HUES6 (cell line): ENCODE measurements at regions not wholly inside any gene's neighbourhood (a gene's known extent, or its start where the extent isn't known, plus 50 kb on each side); places are given as distances from the start of the nearest gene placed in this dataset.
A peak's percentile ranks its signal among the peaks of the same experiment; 100 is the strongest.

ENCODE experiments used
- H3K27ac ChIP-seq: 2 replicates; pipeline ENCODE4 v1.7.0; 2013; ENCODE audit warnings: low read depth, mild to moderate bottlenecking, low read length, inconsistent platforms
- H3K27me3 ChIP-seq: 2 replicates; pipeline ENCODE4 v1.6.1; 2013; ENCODE audit warnings: low read length; ENCODE audit not compliant: control insufficient read depth, insufficient read depth
- H3K36me3 ChIP-seq: 2 replicates; pipeline ENCODE4 v1.6.1; 2013; ENCODE audit warnings: low read length; ENCODE audit not compliant: control insufficient read depth, insufficient read depth
- H3K4me1 ChIP-seq: 2 replicates; pipeline ENCODE4 v1.6.1; 2013; ENCODE audit warnings: low read length; ENCODE audit not compliant: control insufficient read depth, insufficient read depth
- H3K4me3 ChIP-seq: 2 replicates; pipeline ENCODE4 v1.5.1; 2013; ENCODE audit warnings: low read depth, low read length
- H3K9ac ChIP-seq: one replicate; pipeline ENCODE4 v1.6.1; 2013; ENCODE audit warnings: mild to moderate bottlenecking, low read length
- H3K9me3 ChIP-seq: 2 replicates; pipeline ENCODE4 v1.6.1; 2013; ENCODE audit warnings: low read depth, low read length; ENCODE audit not compliant: control insufficient read depth, insufficient read depth

- Histone ChIP-seq H3K27ac (no peak overlapping the region), H3K9ac (no peak overlapping the region), H3K4me3 (no peak overlapping the region), H3K36me3 (no peaks in the 10 kb centered on the region), H3K4me1 (peaks cover 4% of the 10 kb centered on the region), H3K27me3 (no peaks in the 10 kb centered on the region), H3K9me3 (no peaks in the 10 kb centered on the region)
These were observed 136.7 kb upstream of the SATB2 start for GRCh38 chr2:199594443-199594842.

GRCh38 chr2:199591826-199592225 is 134.1 kb upstream of the SATB2 start:
- Histone ChIP-seq H3K27me3 (no peaks in the 10 kb centered on the region), H3K4me1 (peaks cover 15% of the 10 kb centered on the region), H3K36me3 (no peaks in the 10 kb centered on the region), H3K4me3 (no peak overlapping the region), H3K27ac (no peak overlapping the region), H3K9me3 (no peaks in the 10 kb centered on the region), H3K9ac (no peak overlapping the region)

- Histone ChIP-seq H3K27me3 (no peaks in the 10 kb centered on the region), H3K36me3 (no peaks in the 10 kb centered on the region), H3K4me3 (no peak overlapping the region), H3K9ac (no peak overlapping the region), H3K9me3 (no peaks in the 10 kb centered on the region), H3K27ac (no peak overlapping the region), H3K4me1 (peaks cover 17% of the 10 kb centered on the region)
These were observed 132.8 kb upstream of the SATB2 start for GRCh38 chr2:199590321-199591203.

- H3K4me3 ChIP-seq: no peak overlapping the region
- peaks cover 19% of the 10 kb centered on the region for H3K4me1 ChIP-seq
- no peaks in the 10 kb centered on the region for H3K9me3 ChIP-seq
- H3K27me3 ChIP-seq: no peaks in the 10 kb centered on the region
- H3K36me3 ChIP-seq: no peaks in the 10 kb centered on the region
- no peak overlapping the region for H3K27ac ChIP-seq
- no peak overlapping the region for H3K9ac ChIP-seq
These were observed 131.6 kb upstream of the SATB2 start for GRCh38 chr2:199589306-199589705.

- Histone ChIP-seq H3K27ac (no peak overlapping the region), H3K4me1 (peaks cover 19% of the 10 kb centered on the region), H3K4me3 (no peak overlapping the region), H3K36me3 (no peaks in the 10 kb centered on the region), H3K27me3 (no peaks in the 10 kb centered on the region), H3K9ac (no peak overlapping the region), H3K9me3 (no peaks in the 10 kb centered on the region)
These were observed 130.3 kb upstream of the SATB2 start for GRCh38 chr2:199588054-199588453.

- no peak overlapping the region for H3K9ac ChIP-seq
- no peak overlapping the region for H3K4me3 ChIP-seq
- no peaks in the 10 kb centered on the region for H3K9me3 ChIP-seq
- no peaks in the 10 kb centered on the region for H3K27me3 ChIP-seq
- H3K4me1 ChIP-seq: peaks cover 29% of the 10 kb centered on the region
- no peaks in the 10 kb centered on the region for H3K36me3 ChIP-seq
- no peak overlapping the region for H3K27ac ChIP-seq
These were observed 128.9 kb upstream of the SATB2 start for GRCh38 chr2:199586646-199587045.

GRCh38 chr2:199583676-199584075 is 125.9 kb upstream of the SATB2 start:
- no peak overlapping the region for H3K9ac ChIP-seq
- H3K9me3 ChIP-seq: no peaks in the 10 kb centered on the region
- no peaks in the 10 kb centered on the region for H3K27me3 ChIP-seq
- no peak overlapping the region for H3K27ac ChIP-seq
- no peak overlapping the region for H3K4me3 ChIP-seq
- no peaks in the 10 kb centered on the region for H3K36me3 ChIP-seq
- peaks cover 30% of the 10 kb centered on the region for H3K4me1 ChIP-seq

GRCh38 chr2:199581935-199582360 is 124.2 kb upstream of the SATB2 start:
- H3K4me3 ChIP-seq: peak overlapping the region; percentile 42
- no peaks in the 10 kb centered on the region for H3K27me3 ChIP-seq
- no peak overlapping the region; the same call in 1 of the 2 replicates for H3K27ac ChIP-seq
- H3K36me3 ChIP-seq: no peaks in the 10 kb centered on the region
- no peaks in the 10 kb centered on the region for H3K9me3 ChIP-seq
- no peak overlapping the region for H3K9ac ChIP-seq
- H3K4me1 ChIP-seq: peaks cover 25% of the 10 kb centered on the region

- Histone ChIP-seq H3K4me1 (peaks cover 25% of the 10 kb centered on the region), H3K9ac (no peak overlapping the region), H3K36me3 (no peaks in the 10 kb centered on the region), H3K27me3 (no peaks in the 10 kb centered on the region), H3K27ac (no peak overlapping the region), H3K9me3 (no peaks in the 10 kb centered on the region), H3K4me3 (peak overlapping the region; percentile 42; the same call in 1 of the 2 replicates)
These were observed 123.7 kb upstream of the SATB2 start for GRCh38 chr2:199581408-199581807.

GRCh38 chr2:199575416-199575815 is 117.7 kb upstream of the SATB2 start:
- Histone ChIP-seq H3K9me3 (no peaks in the 10 kb centered on the region), H3K4me3 (no peak overlapping the region), H3K4me1 (peaks cover 9% of the 10 kb centered on the region; the same call in 1 of the 2 replicates), H3K27ac (no peak overlapping the region), H3K9ac (no peak overlapping the region), H3K27me3 (no peaks in the 10 kb centered on the region), H3K36me3 (no peaks in the 10 kb centered on the region)

- Histone ChIP-seq H3K9ac (no peak overlapping the region), H3K27me3 (no peaks in the 10 kb centered on the region), H3K4me3 (no peak overlapping the region), H3K36me3 (no peaks in the 10 kb centered on the region), H3K9me3 (no peaks in the 10 kb centered on the region), H3K4me1 (peaks cover 14% of the 10 kb centered on the region; the same call in 1 of the 2 replicates), H3K27ac (no peak overlapping the region)
These were observed 114.8 kb upstream of the SATB2 start for GRCh38 chr2:199572571-199572970.
